Endothelial cell of umbilical vein (primary cell): ENCODE measurements at regions not wholly inside any gene's neighbourhood (a gene's known extent, or its start where the extent isn't known, plus 50 kb on each side); places are given as distances from the start of the nearest gene placed in this dataset.
A peak's percentile ranks its signal among the peaks of the same experiment; 100 is the strongest.

ENCODE experiments used
- BruUV-seq: library from RNA; stranded (reverse); fragments of 400-500 nt; replicated peaks from 2 replicates; lab custom pipeline; 2021; lab: Mats Ljungman, UMichigan
- CTCF ChIA-PET: fragments of 300-600, 350-600 bp; sonication (Branson Sonifier 250); formaldehyde crosslinking; loops from one replicate; lab custom pipeline; 2021; ENCODE audit warnings: antibody characterized with exemption, inconsistent platforms; lab: Charles Lee
- POLR2A ChIA-PET: fragments of 300-600, 350-600 bp; sonication (Branson Sonifier 250); formaldehyde crosslinking; loops from one replicate; lab custom pipeline; 2021; ENCODE audit warnings: antibody characterized with exemption, inconsistent platforms; lab: Charles Lee
- DNase-seq: peaks from one replicate; pipeline ENCODE4 v3.0.0-alpha.2; 2011; ENCODE audit warnings: low read depth, low spot score
- FAIRE-seq: peaks from 2 replicates; lab custom pipeline; 2011; peaks lifted over from hg19 to GRCh38; lab: Jason Lieb, UNC
- H2AFZ ChIP-seq: 2 replicates; pipeline ENCODE4 v1.6.0; 2012; ENCODE audit warnings: low read depth, low read length, control low read depth, inconsistent platforms
- H3K27ac ChIP-seq: 2 replicates; pipeline ENCODE4 v1.5.1; 2011; ENCODE audit warnings: low read depth, mild to moderate bottlenecking, control low read depth, low read length, moderate library complexity; ENCODE audit not compliant: insufficient read depth
- H3K27me3 ChIP-seq, 2 experiments: 2 replicates each; pipeline versions ENCODE4 v1.6.0 to v1.6.1; 2011; ENCODE audit warnings: low read length in 2 of 2, mixed read lengths in 1 of 2; ENCODE audit not compliant: control insufficient read depth in 2 of 2, insufficient read depth in 2 of 2
- H3K36me3 ChIP-seq, 2 experiments: 2 replicates in 1 of 2; 3 replicates in 1 of 2; pipeline ENCODE4 v1.5.1; 2011; ENCODE audit warnings: low read length in 2 of 2, mild to moderate bottlenecking in 1 of 2, moderate library complexity in 1 of 2; ENCODE audit not compliant: control insufficient read depth in 2 of 2, insufficient read depth in 2 of 2; ENCODE audit errors: extremely low read depth in 1 of 2
- H3K4me1 ChIP-seq: 3 replicates; pipeline ENCODE4 v1.5.1; 2011; ENCODE audit warnings: mild to moderate bottlenecking, low read length; ENCODE audit not compliant: control insufficient read depth, insufficient read depth; ENCODE audit errors: extremely low read depth
- H3K4me2 ChIP-seq: 2 replicates; pipeline ENCODE4 v1.6.1; 2011; ENCODE audit warnings: low read length, control low read depth, mixed read lengths; ENCODE audit not compliant: insufficient read depth
- H3K4me3 ChIP-seq, 3 experiments: fragments of 200-600 bp in 1 of 3; sonication (generic), shearing (Covaris generic) in 1 of 3; replicated peaks in 1 of 3; 2 replicates each; pipeline ENCODE4 v1.5.1; 2011 to 2016; ENCODE audit warnings: control low read depth in 3 of 3, low read length in 3 of 3, mild to moderate bottlenecking in 2 of 3, inconsistent platforms in 1 of 3, low read depth in 1 of 3, moderate library complexity in 1 of 3; ENCODE audit not compliant: insufficient read depth in 1 of 3
- H3K79me2 ChIP-seq: 2 replicates; pipeline ENCODE4 v1.6.0; 2012; ENCODE audit warnings: low read length, inconsistent platforms; ENCODE audit not compliant: control insufficient read depth, insufficient read depth
- H3K9ac ChIP-seq: replicated peaks from 2 replicates; pipeline ENCODE3; 2011; ENCODE audit warnings: low read length, control low read depth; ENCODE audit not compliant: insufficient read depth; ENCODE audit errors: extremely low read depth
- H3K9me1 ChIP-seq: replicated peaks from 3 replicates; pipeline ENCODE4 v1.6.0; 2011; ENCODE audit warnings: mild to moderate bottlenecking, low read length; ENCODE audit not compliant: control insufficient read depth, insufficient read depth; ENCODE audit errors: extremely low read depth
- H3K9me3 ChIP-seq: replicated peaks from 2 replicates; pipeline ENCODE4 v1.5.1; 2012; ENCODE audit warnings: low read length, inconsistent platforms; ENCODE audit not compliant: control insufficient read depth, insufficient read depth
- H4K20me1 ChIP-seq: replicated peaks from 2 replicates; pipeline ENCODE3; 2011; ENCODE audit warnings: mild to moderate bottlenecking, low read length; ENCODE audit not compliant: control insufficient read depth, insufficient read depth; ENCODE audit errors: extremely low read depth
- EZH2 ChIP-seq: IDR thresholded peaks from 2 replicates; pipeline ENCODE4 v1.6.1; 2012; ENCODE audit warnings: borderline replicate concordance, low read depth, mild to moderate bottlenecking, moderate library complexity, low read length, inconsistent platforms; ENCODE audit not compliant: severe bottlenecking
- FOS ChIP-seq: IDR thresholded peaks from 2 replicates; pipeline ENCODE4 v1.6.1; 2011; ENCODE audit warnings: mild to moderate bottlenecking, low read length, moderate library complexity, borderline replicate concordance; ENCODE audit not compliant: insufficient read depth
- GATA2 ChIP-seq: IDR thresholded peaks from 2 replicates; pipeline ENCODE4 v1.7.0; 2011; ENCODE audit warnings: low read depth, mild to moderate bottlenecking, moderate library complexity, mixed read lengths, low read length; ENCODE audit not compliant: insufficient read length, insufficient read depth
- JUN ChIP-seq: IDR thresholded peaks from 2 replicates; pipeline ENCODE4 v1.6.1; 2011; ENCODE audit warnings: borderline replicate concordance, low read depth; ENCODE audit not compliant: insufficient read length, insufficient read depth
- MYC ChIP-seq: IDR thresholded peaks from one replicate; pipeline ENCODE4 v1.6.1; 2011; ENCODE audit warnings: mild to moderate bottlenecking, low read depth, low read length
- POLR2A ChIP-seq: IDR thresholded peaks from 2 replicates; pipeline ENCODE4 v1.6.1; 2012; ENCODE audit warnings: low read depth, mild to moderate bottlenecking, control low read depth, low read length
- POLR2AphosphoS5 ChIP-seq: IDR thresholded peaks from 2 replicates; pipeline ENCODE4 v1.6.1; 2012; ENCODE audit warnings: low read depth, mild to moderate bottlenecking, control low read depth, low read length, moderate library complexity; ENCODE audit not compliant: insufficient read depth
- dilution Hi-C: fragments of 300-500 bp; cut with MboI; formaldehyde crosslinking; loops from one replicate; pipeline ENCODE4 v1.15.0; 2019; ENCODE audit warnings: low sequenced_read_pairs; ENCODE audit not compliant: extremely low pct_ligation_motif_present
- intact Hi-C: fragments of 100-400 bp; cut with micrococcal nuclease; formaldehyde crosslinking; loops from one replicate; pipeline ENCODE4 v1.10.0; 2022
- TF ChIP-seq, protein P1 (sequence below): IDR thresholded peaks from 2 replicates; pipeline ENCODE4 v1.6.1; 2011; ENCODE audit not compliant: insufficient read depth, insufficient read length
- TF ChIP-seq, protein P2 (sequence below), 2 donors: IDR thresholded peaks; 1 replicate in 1 of 2; 2 replicates in 1 of 2; pipeline ENCODE4 v1.5.1; 2011; ENCODE audit warnings: low read length in 2 of 2, mild to moderate bottlenecking in 2 of 2, moderate library complexity in 2 of 2, control low read depth in 1 of 2, inconsistent platforms in 1 of 2, low read depth in 1 of 2; ENCODE audit not compliant: insufficient read depth in 1 of 2; ENCODE audit errors: extremely low read depth in 1 of 2

DNA sequence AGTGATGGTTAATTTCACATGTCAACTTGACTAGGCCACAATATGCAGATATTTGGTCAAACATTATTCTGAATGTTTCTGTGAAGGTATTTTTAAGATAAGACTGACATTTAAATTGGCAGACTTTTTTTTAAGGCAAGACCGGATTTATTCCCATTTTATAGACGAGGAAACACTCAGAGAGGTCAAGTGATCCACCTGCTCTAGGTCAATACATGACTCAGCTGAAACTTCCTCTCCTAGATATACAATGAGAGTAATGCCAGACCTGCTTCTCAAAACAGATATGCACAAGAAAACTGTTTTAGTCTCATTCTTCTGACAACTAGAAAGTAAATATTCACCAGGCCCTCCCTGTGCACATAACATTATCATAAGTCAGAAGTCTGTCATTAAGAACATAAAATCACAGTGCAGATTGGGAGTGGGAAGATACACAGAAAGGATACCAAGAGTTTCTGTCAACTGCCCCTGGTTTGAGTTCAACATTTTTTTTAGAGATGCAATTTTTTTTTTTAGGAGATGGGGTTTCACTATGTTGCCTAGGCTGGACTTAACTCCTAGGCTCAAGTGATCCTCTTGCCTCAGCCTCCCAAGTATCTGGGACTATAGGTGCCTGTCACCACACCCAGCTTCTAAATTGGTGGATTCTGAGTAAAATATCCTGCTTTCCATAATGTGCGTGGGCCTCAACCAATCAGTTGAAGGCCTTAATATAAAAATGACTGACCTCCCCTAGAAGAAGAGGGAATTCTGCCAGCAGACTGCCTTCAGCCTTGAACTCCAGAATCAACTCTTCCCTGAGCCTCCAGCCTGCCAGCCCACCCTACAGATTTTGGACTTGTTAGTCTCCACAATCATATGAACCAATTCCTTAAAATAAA lies 121.4 kb downstream of the ZFAND4 start:
- no peaks in the 10 kb centered on the region for H4K20me1 ChIP-seq
- FAIRE-seq (peak; percentile 86), DNase-seq (peak; percentile 72)
- H2AFZ ChIP-seq = no peak overlapping the region
- H3K4me2 ChIP-seq = no peak overlapping the region
- H3K9me3 ChIP-seq = no peaks in the 10 kb centered on the region
- H3K36me3 ChIP-seq = no peaks in the 10 kb centered on the region
- ChIA-PET CTCF (no interaction called here), POLR2A (no interaction called here)
- no peaks in the 10 kb centered on the region for H3K9me1 ChIP-seq
- no peak overlapping the region for H3K27ac ChIP-seq
- dilution Hi-C loops (no loop called here), intact Hi-C loops (no loop called here)
- BruUV-seq = no TSS peak
- H3K27me3 ChIP-seq = no peaks in the 10 kb centered on the region
- peaks cover 20% of the 10 kb centered on the region for H3K4me1 ChIP-seq
- TF ChIP-seq POLR2A (no peak), JUN (peak; percentile 31), MYC (no peak), EZH2 (no peak), GATA2 (no peak), FOS (peak; percentile 65), POLR2AphosphoS5 (no peak)
- TF ChIP-seq, protein P1, sequence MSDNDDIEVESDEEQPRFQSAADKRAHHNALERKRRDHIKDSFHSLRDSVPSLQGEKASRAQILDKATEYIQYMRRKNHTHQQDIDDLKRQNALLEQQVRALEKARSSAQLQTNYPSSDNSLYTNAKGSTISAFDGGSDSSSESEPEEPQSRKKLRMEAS = no peak
- TF ChIP-seq, protein P2, sequence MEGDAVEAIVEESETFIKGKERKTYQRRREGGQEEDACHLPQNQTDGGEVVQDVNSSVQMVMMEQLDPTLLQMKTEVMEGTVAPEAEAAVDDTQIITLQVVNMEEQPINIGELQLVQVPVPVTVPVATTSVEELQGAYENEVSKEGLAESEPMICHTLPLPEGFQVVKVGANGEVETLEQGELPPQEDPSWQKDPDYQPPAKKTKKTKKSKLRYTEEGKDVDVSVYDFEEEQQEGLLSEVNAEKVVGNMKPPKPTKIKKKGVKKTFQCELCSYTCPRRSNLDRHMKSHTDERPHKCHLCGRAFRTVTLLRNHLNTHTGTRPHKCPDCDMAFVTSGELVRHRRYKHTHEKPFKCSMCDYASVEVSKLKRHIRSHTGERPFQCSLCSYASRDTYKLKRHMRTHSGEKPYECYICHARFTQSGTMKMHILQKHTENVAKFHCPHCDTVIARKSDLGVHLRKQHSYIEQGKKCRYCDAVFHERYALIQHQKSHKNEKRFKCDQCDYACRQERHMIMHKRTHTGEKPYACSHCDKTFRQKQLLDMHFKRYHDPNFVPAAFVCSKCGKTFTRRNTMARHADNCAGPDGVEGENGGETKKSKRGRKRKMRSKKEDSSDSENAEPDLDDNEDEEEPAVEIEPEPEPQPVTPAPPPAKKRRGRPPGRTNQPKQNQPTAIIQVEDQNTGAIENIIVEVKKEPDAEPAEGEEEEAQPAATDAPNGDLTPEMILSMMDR (IDR thresholded peaks at IDR 0.05; ENCODE audit: extremely low read depth in 1 of 2, insufficient read depth in 1 of 2, low read depth in 1 of 2, low read length in 2 of 2) = no peak
- H3K9ac ChIP-seq = no peak overlapping the region
- H3K79me2 ChIP-seq = no peaks in the 10 kb centered on the region
- H3K4me3 ChIP-seq = no peak overlapping the region
